PC-9 (cell line): ENCODE measurements at regions not wholly inside any gene's neighbourhood (a gene's known extent, or its start where the extent isn't known, plus 50 kb on each side); places are given as distances from the start of the nearest gene placed in this dataset.

Source experiments
- EZH2 ChIP-seq: fragments of 200-600 bp; sonication (generic); IDR thresholded peaks from 2 replicates; pipeline ENCODE4 v1.8.0; 2017; ENCODE audit warnings: antibody characterized with exemption, low read depth
- TF ChIP-seq, protein P1 (sequence below): fragments of 200-600 bp; sonication (generic); conservative IDR thresholded peaks from 2 replicates; pipeline ENCODE4 v1.6.1; 2017; ENCODE audit warnings: mixed run types, antibody characterized with exemption, mild to moderate bottlenecking, moderate library complexity

DNA sequence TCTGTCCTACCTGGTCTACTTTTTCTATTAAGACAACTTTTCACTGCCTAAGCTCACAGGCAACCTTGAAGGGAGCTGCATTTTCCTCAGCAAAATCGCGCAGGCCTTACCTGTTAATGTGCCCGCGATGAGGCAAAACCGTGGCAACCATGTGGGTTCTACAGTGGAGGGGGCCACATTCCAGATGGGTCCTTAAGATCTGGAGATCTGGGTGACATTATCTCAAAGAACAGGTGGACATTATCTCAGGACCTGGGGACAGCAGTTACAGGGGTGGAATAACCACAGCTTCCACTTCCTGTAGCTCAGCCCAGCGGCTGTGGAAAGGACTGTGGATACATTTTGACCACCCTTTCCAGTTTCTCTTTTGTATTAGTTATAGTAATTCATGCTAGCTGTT, 112.8 kb upstream of the PTCH1 start:
- TF ChIP-seq, protein P1, sequence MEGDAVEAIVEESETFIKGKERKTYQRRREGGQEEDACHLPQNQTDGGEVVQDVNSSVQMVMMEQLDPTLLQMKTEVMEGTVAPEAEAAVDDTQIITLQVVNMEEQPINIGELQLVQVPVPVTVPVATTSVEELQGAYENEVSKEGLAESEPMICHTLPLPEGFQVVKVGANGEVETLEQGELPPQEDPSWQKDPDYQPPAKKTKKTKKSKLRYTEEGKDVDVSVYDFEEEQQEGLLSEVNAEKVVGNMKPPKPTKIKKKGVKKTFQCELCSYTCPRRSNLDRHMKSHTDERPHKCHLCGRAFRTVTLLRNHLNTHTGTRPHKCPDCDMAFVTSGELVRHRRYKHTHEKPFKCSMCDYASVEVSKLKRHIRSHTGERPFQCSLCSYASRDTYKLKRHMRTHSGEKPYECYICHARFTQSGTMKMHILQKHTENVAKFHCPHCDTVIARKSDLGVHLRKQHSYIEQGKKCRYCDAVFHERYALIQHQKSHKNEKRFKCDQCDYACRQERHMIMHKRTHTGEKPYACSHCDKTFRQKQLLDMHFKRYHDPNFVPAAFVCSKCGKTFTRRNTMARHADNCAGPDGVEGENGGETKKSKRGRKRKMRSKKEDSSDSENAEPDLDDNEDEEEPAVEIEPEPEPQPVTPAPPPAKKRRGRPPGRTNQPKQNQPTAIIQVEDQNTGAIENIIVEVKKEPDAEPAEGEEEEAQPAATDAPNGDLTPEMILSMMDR: no peak
- TF ChIP-seq EZH2: no peak
